Endothelial cell of hepatic sinusoid (primary cell): ENCODE measurements at regions not wholly inside any gene's neighbourhood (a gene's known extent, or its start where the extent isn't known, plus 50 kb on each side); places are given as distances from the start of the nearest gene placed in this dataset.

Source experiments
- in situ Hi-C: cut with HindIII; loops from 2 replicates; pipeline ENCODE4 v1.10.0; 2017; ENCODE audit warnings: low sequenced_read_pairs

DNA sequence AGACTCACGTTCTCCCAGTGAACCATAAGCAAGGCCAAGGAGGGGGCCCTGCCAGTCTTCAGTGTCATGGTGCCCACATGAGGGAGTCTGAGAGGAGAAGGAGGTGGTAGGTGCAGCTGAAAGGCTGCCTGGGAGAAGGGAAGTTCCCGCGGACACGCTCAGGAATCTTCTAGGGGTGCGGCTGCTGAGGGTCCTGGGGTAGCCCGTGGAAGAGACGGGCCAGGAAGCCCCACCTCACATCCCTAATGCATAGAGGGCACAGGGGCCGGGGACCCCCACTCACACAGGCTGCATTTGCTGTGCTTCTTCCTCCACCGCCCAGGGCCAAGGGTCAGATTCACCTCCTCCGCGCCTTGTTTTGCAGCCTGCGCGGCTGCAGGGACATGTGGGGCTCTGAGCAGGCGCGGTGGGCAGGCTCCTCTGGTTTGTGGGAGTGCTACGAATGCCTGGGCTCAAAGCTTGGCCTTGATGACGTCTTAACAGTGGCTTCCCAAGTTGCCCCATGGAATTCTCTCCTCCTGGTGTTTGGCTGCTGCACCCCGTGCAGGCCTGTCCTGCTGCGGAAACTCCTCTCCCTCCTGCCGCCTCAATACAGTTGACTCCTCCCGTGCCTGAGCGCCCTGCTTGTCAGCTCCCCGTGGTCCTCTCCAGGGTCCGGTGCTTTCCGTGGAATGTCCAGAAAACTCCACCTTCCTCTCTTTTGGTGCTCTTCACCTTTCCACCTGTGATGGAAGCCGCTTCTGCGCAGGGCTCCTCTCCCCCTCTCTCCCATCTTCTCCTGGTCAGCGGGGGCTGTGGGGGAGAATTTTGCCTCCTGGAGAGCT lies 95.7 kb downstream of the VAPA start:
- in situ Hi-C loops = no loop called here

DNA sequence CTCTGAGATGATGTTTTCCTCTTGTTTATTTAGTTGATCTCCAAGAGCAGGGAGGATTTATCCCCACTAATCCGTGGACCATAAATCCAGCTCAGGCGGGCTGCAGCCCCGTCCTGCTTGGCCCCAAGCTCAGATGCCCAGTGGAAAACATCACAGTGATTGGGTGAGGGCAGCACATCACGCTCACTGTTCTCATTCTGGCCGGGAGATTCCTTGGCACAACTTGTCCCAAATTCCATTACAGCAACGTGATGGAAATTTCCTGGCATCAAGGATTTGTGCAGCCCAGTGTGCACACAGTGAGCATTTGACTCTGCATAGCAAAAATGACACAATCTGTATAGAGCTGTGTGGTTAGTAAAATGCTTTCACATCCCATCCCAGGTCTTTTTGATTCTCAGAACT lies 96.8 kb downstream of the VAPA start:
- in situ Hi-C loops = no loop called here

- in situ Hi-C loops = no loop called here
These were observed 97.2 kb downstream of the VAPA start for GRCh38 chr18:10011061-10011460.

GRCh38 chr18:10011751-10012150 lies 97.9 kb downstream of the VAPA start:
- in situ Hi-C loops = no loop called here

DNA sequence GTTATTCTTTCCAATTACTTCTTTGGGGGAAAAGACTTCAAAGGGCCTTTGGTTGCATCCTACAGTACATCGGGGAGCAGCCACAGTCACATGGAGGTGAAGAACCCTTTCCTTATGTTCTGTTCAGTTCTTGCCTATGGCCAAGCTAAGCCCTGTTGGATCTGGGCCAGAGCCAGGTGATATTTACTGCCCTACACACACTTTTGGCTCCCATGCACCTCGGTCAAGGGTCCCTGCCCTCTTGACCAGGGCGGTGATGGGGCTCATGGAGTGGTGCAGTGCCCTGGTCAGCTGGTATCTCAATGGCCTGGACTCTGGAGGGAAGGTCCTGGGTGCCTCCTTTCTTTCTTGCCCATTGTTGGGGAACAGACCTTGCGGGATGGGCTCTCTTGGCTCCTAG lies 98.7 kb downstream of the VAPA start:
- in situ Hi-C loops = no loop called here

DNA sequence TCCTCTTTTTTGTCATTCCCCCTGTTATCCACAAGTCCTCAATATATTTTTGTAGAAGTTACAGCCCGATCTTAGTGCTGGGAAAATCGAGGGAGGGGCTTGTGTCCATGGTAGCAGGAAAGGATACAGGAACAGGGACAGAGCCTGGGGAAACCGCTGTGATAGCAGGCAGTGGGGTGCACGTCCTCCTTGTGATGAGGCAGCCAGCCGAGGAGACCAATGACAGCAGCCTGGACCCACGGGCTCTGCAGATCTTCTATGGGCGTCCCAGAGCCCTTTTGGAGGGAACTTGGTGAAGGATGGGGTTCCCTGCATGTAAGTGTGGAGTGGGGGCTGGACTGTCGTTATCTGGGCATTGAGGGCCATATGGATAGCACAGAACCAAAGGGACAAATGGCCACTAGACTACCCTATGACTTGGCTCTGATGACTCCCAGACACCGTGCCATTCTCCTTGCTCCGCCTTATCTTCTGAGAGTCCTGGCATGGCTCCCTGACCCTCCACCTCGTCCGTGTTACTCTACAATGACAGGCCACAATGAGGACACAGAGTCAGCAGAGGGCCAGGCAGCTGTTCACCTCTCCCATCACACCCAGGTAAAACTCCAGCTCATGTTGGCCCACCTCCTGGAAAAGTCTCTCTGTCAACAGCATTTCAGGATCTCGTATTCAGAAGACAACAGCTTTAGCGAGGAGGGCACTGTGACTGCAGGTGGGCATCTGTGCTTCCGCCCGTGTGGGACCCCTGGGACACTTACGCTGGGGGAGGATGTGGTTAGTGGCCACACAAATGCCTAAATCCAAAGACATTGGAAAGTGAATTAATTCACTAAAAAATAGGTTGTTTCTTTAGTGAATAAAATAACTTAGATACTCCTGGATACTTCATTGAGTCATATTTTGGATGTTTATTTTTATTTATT lies 100.1 kb downstream of the VAPA start:
- in situ Hi-C loops = no loop called here

DNA sequence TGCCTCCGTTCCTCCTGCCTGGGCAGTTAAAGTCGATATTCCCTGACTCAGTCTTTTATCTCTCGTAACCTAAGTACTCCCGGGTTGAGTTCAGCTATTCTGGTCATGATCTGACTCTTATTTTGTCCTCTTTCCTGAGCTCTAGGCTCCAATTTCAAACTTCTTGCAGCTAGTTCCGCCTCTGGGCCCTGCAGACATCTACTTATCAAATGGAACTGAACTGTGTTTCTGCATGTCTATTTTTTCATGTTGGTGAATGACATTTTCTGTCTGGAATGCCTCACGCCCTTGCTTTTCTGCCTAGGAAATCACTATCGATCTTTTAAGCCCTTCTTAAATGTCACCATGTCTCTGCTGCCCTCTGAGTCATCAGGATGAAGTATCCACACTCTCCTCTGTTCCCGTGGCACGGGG lies 101.5 kb downstream of the VAPA start:
- in situ Hi-C loops = no loop called here

- in situ Hi-C loops = no loop called here
These were observed 102.4 kb downstream of the VAPA start for GRCh38 chr18:10015941-10016819.

DNA sequence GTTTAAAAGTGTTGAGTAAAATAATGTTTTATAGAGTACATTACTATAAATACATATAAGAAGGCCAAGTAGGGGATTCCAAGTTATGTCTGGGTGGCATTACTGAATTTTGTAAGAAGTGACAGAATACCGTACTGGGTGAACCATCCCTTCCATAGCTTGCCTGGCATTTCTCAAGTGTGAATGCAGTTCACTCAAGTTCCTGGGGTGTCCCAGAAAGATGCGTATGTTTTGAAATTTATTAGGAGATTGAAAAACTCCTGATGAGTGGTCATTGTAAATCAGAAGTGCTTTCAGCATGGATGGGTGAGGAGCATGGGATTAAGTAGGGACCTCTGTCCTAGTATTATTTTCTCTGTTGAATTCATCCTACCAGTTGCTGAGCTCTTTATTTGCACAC lies 103.2 kb downstream of the VAPA start:
- in situ Hi-C loops = no loop called here

GRCh38 chr18:10018289-10018688 lies 104.5 kb downstream of the VAPA start:
- in situ Hi-C loops = no loop called here

GRCh38 chr18:10020171-10020570 lies 106.4 kb downstream of the VAPA start:
- in situ Hi-C loops = no loop called here

DNA sequence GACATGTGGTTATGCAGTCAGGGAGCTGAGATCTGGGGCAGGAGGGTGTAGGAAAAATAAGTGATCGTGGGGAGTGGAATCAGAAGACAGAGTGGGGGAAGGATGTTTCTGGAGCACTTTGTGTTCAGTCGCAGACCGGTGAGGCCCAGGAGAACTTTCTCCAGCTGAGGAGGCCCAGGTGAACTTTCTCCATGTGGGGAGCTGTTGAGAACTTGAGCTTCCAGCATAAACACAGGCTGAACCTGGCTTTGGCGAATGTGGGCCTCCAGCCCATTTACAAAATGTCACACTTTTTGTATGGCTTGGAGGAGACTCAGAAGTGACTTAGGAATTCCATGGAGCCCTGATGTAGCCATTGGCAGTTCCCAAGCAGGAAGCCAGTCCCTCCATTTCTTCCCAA lies 108.5 kb downstream of the VAPA start:
- in situ Hi-C loops = no loop called here

DNA sequence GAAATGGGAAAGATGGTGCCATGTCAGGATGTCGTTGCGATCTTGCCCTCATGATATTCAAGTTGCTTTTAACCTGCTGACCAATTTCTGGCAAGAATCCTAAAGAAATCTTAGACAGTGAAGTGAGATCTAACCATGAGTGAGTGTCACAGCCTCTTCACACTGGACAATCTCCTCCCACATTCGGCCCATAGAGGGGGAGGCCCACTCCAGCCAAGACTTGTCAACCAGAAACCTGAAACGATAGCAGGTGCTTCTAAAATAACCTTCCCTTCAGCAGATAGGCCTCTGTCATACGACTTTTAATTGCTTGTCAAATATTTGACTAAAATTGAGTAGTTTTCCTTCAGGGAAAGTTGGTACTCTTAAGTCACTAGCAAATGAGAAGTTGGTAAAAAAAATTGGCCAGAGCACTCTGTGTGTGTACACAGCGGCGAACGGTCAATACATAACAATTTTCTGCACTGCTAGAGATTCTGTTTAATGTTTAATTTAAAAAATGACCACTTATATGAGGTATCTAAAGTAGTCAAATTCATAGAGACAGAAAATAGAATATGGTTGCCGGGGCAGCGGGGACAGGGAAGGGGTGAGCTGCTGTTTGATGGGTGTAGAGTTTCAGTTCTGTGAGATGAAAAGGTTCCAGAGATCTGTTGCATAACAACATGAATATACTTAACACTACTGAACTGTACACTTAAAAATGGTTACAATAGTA lies 110.2 kb downstream of the VAPA start:
- in situ Hi-C loops = no loop called here

- in situ Hi-C loops = no loop called here
These were observed 112.2 kb downstream of the VAPA start for GRCh38 chr18:10025711-10026670.

DNA sequence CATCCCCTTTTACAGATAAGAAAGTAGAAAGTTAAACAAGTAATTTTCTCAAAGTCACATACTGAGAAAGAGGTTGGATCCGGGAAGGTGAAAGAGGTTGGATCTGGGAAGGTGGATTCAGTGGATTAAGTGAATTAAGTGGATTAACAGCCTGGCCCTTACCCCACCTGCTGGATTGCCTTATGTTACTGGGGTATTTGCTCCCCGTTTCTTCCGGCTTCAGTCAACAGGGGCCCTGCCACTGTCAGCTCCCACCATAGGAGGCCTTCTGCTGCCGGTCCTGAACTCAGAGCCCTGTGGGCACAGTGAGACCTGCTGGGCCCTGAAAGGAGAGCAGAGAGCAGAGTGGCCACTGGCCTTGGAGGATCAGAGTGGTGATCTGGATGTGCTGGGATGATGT lies 113.2 kb downstream of the VAPA start:
- in situ Hi-C loops = no loop called here

DNA sequence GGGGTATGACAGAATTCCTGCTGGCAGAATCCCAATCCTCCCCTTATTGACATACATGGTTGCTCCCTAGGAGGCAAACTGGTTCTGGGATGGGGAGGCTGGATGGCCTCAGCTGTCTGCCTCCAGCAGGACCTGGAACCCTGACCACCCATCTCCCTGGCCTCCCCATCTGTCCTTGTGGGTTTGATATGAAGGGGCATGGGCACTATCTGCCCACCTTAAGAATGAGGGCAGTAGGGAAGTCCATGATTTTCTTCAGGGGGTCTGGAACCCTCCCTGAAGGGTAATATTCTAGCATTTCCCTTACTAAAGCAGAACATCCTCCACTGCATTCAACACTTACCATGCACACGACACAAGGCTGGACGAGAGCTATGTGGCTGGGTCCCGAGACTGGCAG lies 113.6 kb downstream of the VAPA start:
- in situ Hi-C loops = no loop called here

- in situ Hi-C loops = no loop called here
These were observed 115.9 kb downstream of the VAPA start for GRCh38 chr18:10029711-10030110.

DNA sequence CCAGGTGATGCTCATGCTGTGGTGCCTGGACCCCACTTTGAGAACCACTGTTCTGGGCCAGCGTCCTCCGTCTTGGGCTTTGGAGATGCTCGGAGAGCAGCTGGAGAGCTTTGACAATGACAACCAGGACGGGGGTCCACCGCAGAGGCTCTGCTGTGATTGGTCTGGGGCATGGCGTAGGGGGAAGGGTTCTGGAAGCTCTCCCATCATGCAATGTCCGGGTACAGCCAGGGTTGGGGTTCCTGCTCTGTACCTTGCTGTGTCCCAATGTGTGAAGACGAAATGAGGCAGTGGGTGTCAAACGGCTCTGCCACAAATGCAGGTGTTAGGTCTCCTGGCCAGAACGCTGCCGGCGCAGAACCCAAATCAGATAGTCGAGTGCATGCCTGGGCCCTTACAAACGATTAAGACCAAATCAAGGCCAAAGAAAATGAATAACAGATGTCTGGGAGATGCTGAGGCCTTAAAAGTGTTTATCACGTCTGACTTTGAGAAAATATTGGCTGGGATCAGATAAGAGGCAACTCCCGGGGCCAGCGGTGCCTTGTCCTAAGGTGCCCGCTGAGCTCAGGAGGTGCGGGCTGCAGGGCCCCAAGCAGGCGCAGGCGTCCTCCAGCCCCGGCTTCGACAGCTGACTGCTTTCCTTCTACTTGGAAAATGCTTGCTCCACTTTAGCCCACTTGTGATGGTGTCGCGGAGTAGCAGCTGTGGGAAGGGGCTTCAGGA lies 117.2 kb downstream of the VAPA start:
- in situ Hi-C loops = no loop called here
